NCI-H1417 (cell line): ENCODE measurements at regions not wholly inside any gene's neighbourhood (a gene's known extent, or its start where the extent isn't known, plus 50 kb on each side); places are given as distances from the start of the nearest gene placed in this dataset.

Source experiments
- DNase-seq, 3 experiments: peaks; one replicate each; lab custom pipeline; 2025; lab: John Stamatoyannopoulos, UW

- no peak for DNase-seq
These were observed 259.4 kb downstream of the VGLL3 start for GRCh38 chr3:86731501-86731901.

- DNase-seq: peak in 2 of 3 experiments; percentile 5 to 81
These were observed 267.5 kb downstream of the VGLL3 start for GRCh38 chr3:86723433-86723832.

GRCh38 chr3:86711634-86712033, 279.3 kb downstream of the VGLL3 start:
- no peak for DNase-seq

- DNase-seq: peak in 2 of 3 experiments; percentile 11 to 13
These were observed 282.1 kb downstream of the VGLL3 start for GRCh38 chr3:86708893-86709292.

- DNase-seq: peak in 1 of 3 experiments; percentile 52
These were observed 288.5 kb downstream of the VGLL3 start for GRCh38 chr3:86702381-86702958.

GRCh38 chr3:86695752-86696151, 295.2 kb downstream of the VGLL3 start:
- DNase-seq: no peak

- DNase-seq: no peak
These were observed 317.0 kb downstream of the VGLL3 start for GRCh38 chr3:86673991-86674390.

GRCh38 chr3:86661817-86662216, 329.1 kb downstream of the VGLL3 start:
- no peak for DNase-seq

- peak in 2 of 3 experiments; percentile 30 to 75 for DNase-seq
These were observed 332.1 kb downstream of the VGLL3 start for GRCh38 chr3:86658876-86659275.

GRCh38 chr3:86654806-86655460, 336.0 kb downstream of the VGLL3 start:
- DNase-seq: no peak

GRCh38 chr3:86653661-86654205, 337.2 kb downstream of the VGLL3 start:
- peak in 1 of 3 experiments; percentile 43 for DNase-seq

GRCh38 chr3:86648087-86648486, 342.9 kb downstream of the VGLL3 start:
- no peak for DNase-seq

- no peak for DNase-seq
These were observed 345.2 kb downstream of the VGLL3 start for GRCh38 chr3:86645756-86646155.

GRCh38 chr3:86634361-86634760, 356.6 kb downstream of the VGLL3 start:
- no peak for DNase-seq

GRCh38 chr3:86629511-86629910, 361.4 kb downstream of the VGLL3 start:
- DNase-seq: no peak

GRCh38 chr3:86624192-86624591, 366.8 kb downstream of the VGLL3 start:
- no peak for DNase-seq

GRCh38 chr3:86618706-86619105, 372.2 kb downstream of the VGLL3 start:
- no peak for DNase-seq

- DNase-seq: peak in 1 of 3 experiments; percentile 18
These were observed 385.8 kb downstream of the VGLL3 start for GRCh38 chr3:86605166-86605565.

- no peak for DNase-seq
These were observed 395.3 kb downstream of the VGLL3 start for GRCh38 chr3:86595696-86596095.

GRCh38 chr3:86594838-86595237, 396.1 kb downstream of the VGLL3 start:
- DNase-seq: no peak

GRCh38 chr3:86578071-86578470, 412.9 kb downstream of the VGLL3 start:
- no peak for DNase-seq

- peak; percentile 10 to 78 (median 12) for DNase-seq
These were observed 427.5 kb downstream of the VGLL3 start for GRCh38 chr3:86563400-86563970.

GRCh38 chr3:86562090-86562489, 428.9 kb downstream of the VGLL3 start:
- DNase-seq: no peak
